Panc1 (cell line): ENCODE measurements at regions not wholly inside any gene's neighbourhood (a gene's known extent, or its start where the extent isn't known, plus 50 kb on each side); places are given as distances from the start of the nearest gene placed in this dataset.

Source experiments
- ATAC-seq: fragments of 200-7000 bp; cut with Tn5 transposase; 2 replicates; pipeline ENCODE4 v1.9.1; 2020; ENCODE audit warnings: mild to moderate bottlenecking, moderate library complexity
- BruUV-seq: library from RNA; stranded (reverse); fragments of 400-500 nt; replicated peaks from 2 replicates; lab custom pipeline; 2021; lab: Mats Ljungman, UMichigan
- CTCF ChIA-PET: fragments of 300-600 bp; sonication (Branson Sonifier 250); formaldehyde crosslinking; loops from one replicate; lab custom pipeline; 2022; ENCODE audit warnings: antibody characterized with exemption; lab: Charles Lee
- POLR2A ChIA-PET: fragments of 300-600 bp; sonication (Branson Sonifier 250); formaldehyde crosslinking; loops from one replicate; lab custom pipeline; 2022; ENCODE audit warnings: antibody characterized with exemption; lab: Charles Lee
- DNase-seq: peaks from one replicate; pipeline ENCODE4 v3.0.0-alpha.2; 2010; ENCODE audit warnings: low read depth, low spot score
- H3K27ac ChIP-seq: 2 replicates; pipeline ENCODE4 v1.5.1; 2011; ENCODE audit warnings: mild to moderate bottlenecking, low read length, inconsistent platforms
- H3K27me3 ChIP-seq: fragments of 200-500 bp; sonication (Bioruptor generic); 2 replicates; pipeline ENCODE4 v1.6.0; 2014; ENCODE audit warnings: low read length, inconsistent platforms; ENCODE audit not compliant: control insufficient read depth, insufficient read depth
- H3K36me3 ChIP-seq: fragments of 200-500 bp; sonication (Bioruptor generic); 2 replicates; pipeline ENCODE4 v1.5.1; 2014; ENCODE audit warnings: inconsistent platforms, mild to moderate bottlenecking, low read length, moderate library complexity; ENCODE audit not compliant: control insufficient read depth, insufficient read depth
- H3K4me1 ChIP-seq: 2 replicates; pipeline ENCODE4 v1.5.1; 2011; ENCODE audit warnings: inconsistent platforms, mild to moderate bottlenecking, low read length, moderate library complexity; ENCODE audit not compliant: control insufficient read depth, insufficient read depth
- H3K4me3 ChIP-seq, 2 experiments: 2 replicates each; pipeline ENCODE4 v1.5.1; 2011 to 2012; ENCODE audit warnings: low read depth in 2 of 2, low read length in 2 of 2, mild to moderate bottlenecking in 2 of 2, inconsistent platforms in 1 of 2, moderate library complexity in 1 of 2
- H3K9me3 ChIP-seq: fragments of 200-500 bp; sonication (Bioruptor generic); 2 replicates; pipeline ENCODE4 v1.5.1; 2014; ENCODE audit warnings: low read depth, mild to moderate bottlenecking, inconsistent platforms, low read length, moderate library complexity; ENCODE audit not compliant: control insufficient read depth, insufficient read depth
- POLR2AphosphoS5 ChIP-seq: IDR thresholded peaks from 2 replicates; pipeline ENCODE4 v1.6.1; 2012; ENCODE audit warnings: mild to moderate bottlenecking, low read depth, low read length, moderate library complexity
- SIN3A ChIP-seq: IDR thresholded peaks from 2 replicates; pipeline ENCODE4 v1.6.1; 2012; ENCODE audit warnings: low read depth, mild to moderate bottlenecking, low read length, moderate library complexity, borderline replicate concordance; ENCODE audit not compliant: insufficient read depth
- TCF7L2 ChIP-seq: IDR thresholded peaks from 2 replicates; pipeline ENCODE4 v1.6.1; 2011; ENCODE audit warnings: mild to moderate bottlenecking, low read depth, low read length, inconsistent platforms
- in situ Hi-C: cut with HindIII; loops from 2 replicates; pipeline ENCODE4 v1.10.0; 2016; ENCODE audit warnings: low sequenced_read_pairs, low pct_unique_long_range_greater_than_20kb
- intact Hi-C: fragments of 100-400 bp; cut with micrococcal nuclease; formaldehyde crosslinking; loops from one replicate; pipeline ENCODE4 v1.10.0; 2022; ENCODE audit not compliant: unreplicated experiment
- TF ChIP-seq, protein P1 (sequence below): fragments of 450-650 bp; IDR thresholded peaks from 2 replicates; pipeline ENCODE4 v1.5.1; 2017; ENCODE audit warnings: mild to moderate bottlenecking
- TF ChIP-seq, protein P2 (sequence below), 2 experiments: IDR thresholded peaks; 2 replicates each; pipeline ENCODE4 v1.6.1; 2011 to 2012; ENCODE audit warnings: low read depth in 2 of 2, control low read depth in 1 of 2, low read length in 1 of 2, mild to moderate bottlenecking in 1 of 2, moderate library complexity in 1 of 2; ENCODE audit not compliant: insufficient read depth in 1 of 2

DNA sequence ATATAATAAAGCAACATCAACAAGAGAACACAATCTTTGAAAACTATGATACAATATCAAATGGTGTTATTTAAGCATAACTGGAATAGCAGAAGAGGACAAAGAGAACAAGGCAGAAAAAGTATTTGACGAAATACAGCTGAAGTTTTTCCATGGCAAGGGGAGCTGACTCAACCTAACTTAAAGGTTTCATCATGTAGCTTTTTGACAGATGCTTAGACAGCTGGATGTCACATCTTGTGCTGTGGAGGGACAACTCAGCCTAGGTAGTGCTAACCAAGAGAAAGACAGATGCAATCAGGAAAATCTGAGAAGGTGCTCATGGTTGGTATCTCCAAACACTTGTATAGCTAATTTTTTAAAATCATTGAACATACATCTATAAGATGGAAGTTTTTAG is 208.2 kb downstream of the TFEC start:
- ChIA-PET POLR2A (no interaction called here), CTCF (no interaction called here)
- H3K36me3 ChIP-seq = no peaks in the 10 kb centered on the region
- no peaks in the 10 kb centered on the region for H3K4me1 ChIP-seq
- no TSS peak for BruUV-seq
- TF ChIP-seq, protein P1, sequence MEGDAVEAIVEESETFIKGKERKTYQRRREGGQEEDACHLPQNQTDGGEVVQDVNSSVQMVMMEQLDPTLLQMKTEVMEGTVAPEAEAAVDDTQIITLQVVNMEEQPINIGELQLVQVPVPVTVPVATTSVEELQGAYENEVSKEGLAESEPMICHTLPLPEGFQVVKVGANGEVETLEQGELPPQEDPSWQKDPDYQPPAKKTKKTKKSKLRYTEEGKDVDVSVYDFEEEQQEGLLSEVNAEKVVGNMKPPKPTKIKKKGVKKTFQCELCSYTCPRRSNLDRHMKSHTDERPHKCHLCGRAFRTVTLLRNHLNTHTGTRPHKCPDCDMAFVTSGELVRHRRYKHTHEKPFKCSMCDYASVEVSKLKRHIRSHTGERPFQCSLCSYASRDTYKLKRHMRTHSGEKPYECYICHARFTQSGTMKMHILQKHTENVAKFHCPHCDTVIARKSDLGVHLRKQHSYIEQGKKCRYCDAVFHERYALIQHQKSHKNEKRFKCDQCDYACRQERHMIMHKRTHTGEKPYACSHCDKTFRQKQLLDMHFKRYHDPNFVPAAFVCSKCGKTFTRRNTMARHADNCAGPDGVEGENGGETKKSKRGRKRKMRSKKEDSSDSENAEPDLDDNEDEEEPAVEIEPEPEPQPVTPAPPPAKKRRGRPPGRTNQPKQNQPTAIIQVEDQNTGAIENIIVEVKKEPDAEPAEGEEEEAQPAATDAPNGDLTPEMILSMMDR = no peak
- no peak for TF ChIP-seq TCF7L2
- TF ChIP-seq SIN3A = no peak
- no peak for TF ChIP-seq POLR2AphosphoS5
- TF ChIP-seq, protein P2, sequence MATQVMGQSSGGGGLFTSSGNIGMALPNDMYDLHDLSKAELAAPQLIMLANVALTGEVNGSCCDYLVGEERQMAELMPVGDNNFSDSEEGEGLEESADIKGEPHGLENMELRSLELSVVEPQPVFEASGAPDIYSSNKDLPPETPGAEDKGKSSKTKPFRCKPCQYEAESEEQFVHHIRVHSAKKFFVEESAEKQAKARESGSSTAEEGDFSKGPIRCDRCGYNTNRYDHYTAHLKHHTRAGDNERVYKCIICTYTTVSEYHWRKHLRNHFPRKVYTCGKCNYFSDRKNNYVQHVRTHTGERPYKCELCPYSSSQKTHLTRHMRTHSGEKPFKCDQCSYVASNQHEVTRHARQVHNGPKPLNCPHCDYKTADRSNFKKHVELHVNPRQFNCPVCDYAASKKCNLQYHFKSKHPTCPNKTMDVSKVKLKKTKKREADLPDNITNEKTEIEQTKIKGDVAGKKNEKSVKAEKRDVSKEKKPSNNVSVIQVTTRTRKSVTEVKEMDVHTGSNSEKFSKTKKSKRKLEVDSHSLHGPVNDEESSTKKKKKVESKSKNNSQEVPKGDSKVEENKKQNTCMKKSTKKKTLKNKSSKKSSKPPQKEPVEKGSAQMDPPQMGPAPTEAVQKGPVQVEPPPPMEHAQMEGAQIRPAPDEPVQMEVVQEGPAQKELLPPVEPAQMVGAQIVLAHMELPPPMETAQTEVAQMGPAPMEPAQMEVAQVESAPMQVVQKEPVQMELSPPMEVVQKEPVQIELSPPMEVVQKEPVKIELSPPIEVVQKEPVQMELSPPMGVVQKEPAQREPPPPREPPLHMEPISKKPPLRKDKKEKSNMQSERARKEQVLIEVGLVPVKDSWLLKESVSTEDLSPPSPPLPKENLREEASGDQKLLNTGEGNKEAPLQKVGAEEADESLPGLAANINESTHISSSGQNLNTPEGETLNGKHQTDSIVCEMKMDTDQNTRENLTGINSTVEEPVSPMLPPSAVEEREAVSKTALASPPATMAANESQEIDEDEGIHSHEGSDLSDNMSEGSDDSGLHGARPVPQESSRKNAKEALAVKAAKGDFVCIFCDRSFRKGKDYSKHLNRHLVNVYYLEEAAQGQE (IDR thresholded peaks at IDR 0.05; ENCODE audit: insufficient read depth in 1 of 2, low read depth in 2 of 2, low read length in 1 of 2) = no peak
- no peaks in the 10 kb centered on the region for H3K27me3 ChIP-seq
- in situ Hi-C loops = no loop called here
- ATAC-seq (no peak), DNase-seq (no peak)
- intact Hi-C loops = no loop called here
- no peak overlapping the region for H3K4me3 ChIP-seq
- H3K27ac ChIP-seq = no peak overlapping the region
- no peaks in the 10 kb centered on the region for H3K9me3 ChIP-seq

DNA sequence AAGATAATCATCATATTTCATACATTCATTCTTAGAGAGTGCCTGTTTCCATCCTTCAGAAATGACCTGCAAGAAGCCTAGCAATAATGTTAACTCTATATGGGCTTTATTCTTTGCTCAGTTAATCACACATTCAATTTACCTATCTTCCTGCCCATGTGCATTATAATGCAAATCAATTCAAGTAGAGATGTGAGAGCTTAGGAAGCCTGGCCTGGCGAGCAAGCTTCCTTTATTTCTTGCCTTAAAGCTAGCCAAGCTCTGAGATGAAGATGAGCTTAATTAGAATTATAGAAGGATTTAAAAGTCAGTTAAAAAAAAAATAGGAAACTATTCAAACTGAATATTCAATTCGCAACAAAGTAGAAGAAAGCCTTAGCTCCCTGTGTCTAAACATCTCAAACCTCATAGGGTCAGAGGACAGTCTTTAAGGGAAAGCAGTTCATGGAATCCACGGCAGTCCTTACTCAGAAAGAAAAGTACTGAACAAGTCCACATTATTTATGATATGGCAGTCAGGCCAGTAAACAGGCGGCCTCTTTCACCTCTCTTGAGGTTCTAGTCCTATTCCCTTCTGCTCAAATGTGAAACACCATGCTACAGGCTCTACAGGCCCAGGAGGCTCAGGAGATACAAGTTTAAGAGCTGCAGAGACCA is 214.1 kb downstream of the TFEC start:
- ATAC-seq (no peak), DNase-seq (no peak)
- ChIA-PET CTCF (no interaction called here), POLR2A (no interaction called here)
- Histone ChIP-seq H3K36me3 (no peaks in the 10 kb centered on the region; the same call in 1 of the 2 replicates), H3K4me1 (no peaks in the 10 kb centered on the region), H3K27ac (no peak overlapping the region), H3K27me3 (peaks cover 6% of the 10 kb centered on the region; the same call in 1 of the 2 replicates), H3K9me3 (no peaks in the 10 kb centered on the region), H3K4me3 (no peak overlapping the region)
- in situ Hi-C loops (no loop called here), intact Hi-C loops (no loop called here)
- BruUV-seq = no TSS peak
- TF ChIP-seq, protein P1 = no peak
- TF ChIP-seq, protein P2 (IDR thresholded peaks at IDR 0.05; ENCODE audit: insufficient read depth in 1 of 2, low read depth in 2 of 2, low read length in 1 of 2) = no peak
- no peak for TF ChIP-seq POLR2AphosphoS5
- TF ChIP-seq TCF7L2 = no peak
- no peak for TF ChIP-seq SIN3A
